HFF-Myc (cell line): ENCODE measurements at regions not wholly inside any gene's neighbourhood (a gene's known extent, or its start where the extent isn't known, plus 50 kb on each side); places are given as distances from the start of the nearest gene placed in this dataset.
"Not testable (repeated sequence)": the region's sequence is repeated elsewhere in the genome, so short reads cannot be mapped to it uniquely, and the experiment has no call there.

ENCODE experiments used
- DNase-seq: peaks from one replicate; pipeline ENCODE4 v3.0.0-alpha.2; 2011; ENCODE audit warnings: low read depth; ENCODE audit errors: extremely low read depth
- H3K4me3 ChIP-seq: replicated peaks from 2 replicates; pipeline ENCODE4 v1.5.1; 2011; ENCODE audit warnings: low read depth, mild to moderate bottlenecking, control low read depth, low read length
- TF ChIP-seq, protein P1 (sequence below): IDR thresholded peaks from 2 replicates; pipeline ENCODE4 v1.5.1; 2012; ENCODE audit warnings: mild to moderate bottlenecking, low read depth, low read length, control low read depth; ENCODE audit errors: missing control alignments

DNA sequence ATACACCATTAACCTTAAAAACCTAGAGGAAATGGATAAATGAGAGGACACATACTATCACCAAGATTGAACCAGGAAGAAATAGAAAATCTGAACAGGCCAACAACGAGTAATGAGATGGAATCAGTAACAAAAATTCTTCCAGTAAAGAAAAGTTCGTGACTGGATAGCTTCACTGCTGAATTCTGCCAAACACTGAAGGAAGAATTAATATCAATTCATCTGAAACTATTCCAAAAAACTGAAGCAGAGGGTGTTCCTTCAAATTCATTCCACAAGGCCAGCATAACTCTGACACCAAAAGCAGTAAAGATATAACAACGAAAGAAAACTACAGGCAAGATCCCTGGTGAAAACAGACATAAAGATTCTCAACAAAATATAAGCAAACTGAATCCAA, 195.8 kb upstream of the GPR149 start:
- no peak overlapping the region for H3K4me3 ChIP-seq
- TF ChIP-seq, protein P1, sequence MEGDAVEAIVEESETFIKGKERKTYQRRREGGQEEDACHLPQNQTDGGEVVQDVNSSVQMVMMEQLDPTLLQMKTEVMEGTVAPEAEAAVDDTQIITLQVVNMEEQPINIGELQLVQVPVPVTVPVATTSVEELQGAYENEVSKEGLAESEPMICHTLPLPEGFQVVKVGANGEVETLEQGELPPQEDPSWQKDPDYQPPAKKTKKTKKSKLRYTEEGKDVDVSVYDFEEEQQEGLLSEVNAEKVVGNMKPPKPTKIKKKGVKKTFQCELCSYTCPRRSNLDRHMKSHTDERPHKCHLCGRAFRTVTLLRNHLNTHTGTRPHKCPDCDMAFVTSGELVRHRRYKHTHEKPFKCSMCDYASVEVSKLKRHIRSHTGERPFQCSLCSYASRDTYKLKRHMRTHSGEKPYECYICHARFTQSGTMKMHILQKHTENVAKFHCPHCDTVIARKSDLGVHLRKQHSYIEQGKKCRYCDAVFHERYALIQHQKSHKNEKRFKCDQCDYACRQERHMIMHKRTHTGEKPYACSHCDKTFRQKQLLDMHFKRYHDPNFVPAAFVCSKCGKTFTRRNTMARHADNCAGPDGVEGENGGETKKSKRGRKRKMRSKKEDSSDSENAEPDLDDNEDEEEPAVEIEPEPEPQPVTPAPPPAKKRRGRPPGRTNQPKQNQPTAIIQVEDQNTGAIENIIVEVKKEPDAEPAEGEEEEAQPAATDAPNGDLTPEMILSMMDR, result no peak
- DNase-seq, result no peak

DNA sequence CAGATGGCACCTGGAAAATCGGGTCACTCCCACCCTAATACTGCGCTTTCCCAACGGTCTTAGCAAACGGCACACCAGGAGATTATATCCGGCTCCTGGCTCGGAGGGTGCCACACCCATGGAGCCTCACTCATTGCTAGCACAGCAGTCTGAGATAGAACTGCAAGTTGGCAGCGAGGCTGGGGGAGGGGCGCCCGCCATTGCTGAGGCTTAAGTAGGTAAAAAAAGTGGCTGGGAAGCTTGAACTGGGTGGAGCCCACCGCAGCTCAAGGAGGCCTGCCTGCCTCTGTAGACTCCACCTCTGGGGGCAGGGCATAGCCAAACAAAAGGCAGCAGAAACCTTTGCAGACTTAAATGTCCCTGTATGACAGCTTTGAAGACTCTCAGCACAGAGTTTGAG, 189.6 kb upstream of the GPR149 start:
- DNase-seq, H3K4me3 ChIP-seq: not testable (repeated sequence)

DNA sequence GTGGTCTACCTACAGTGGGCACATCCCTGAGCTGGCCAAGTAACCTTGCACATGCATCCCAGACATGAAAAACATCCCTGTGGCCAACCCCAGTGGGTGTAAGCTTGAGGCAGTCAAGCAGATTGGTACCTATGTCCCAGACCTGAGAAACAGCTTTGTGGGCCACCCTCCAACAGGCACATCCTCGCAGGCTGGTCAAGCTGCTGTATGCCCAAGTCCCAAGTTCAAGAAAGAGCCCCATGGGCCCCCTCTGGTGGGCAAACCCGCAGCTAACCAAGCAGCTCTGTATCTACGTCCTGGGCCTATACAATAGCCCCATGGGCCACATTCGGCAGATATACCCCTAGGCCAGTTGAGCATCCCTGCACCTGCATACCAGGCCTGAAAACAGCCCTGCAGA, 186.3 kb upstream of the GPR149 start:
- TF ChIP-seq, protein P1, result no peak
- no peak overlapping the region for H3K4me3 ChIP-seq
- no peak for DNase-seq

DNA sequence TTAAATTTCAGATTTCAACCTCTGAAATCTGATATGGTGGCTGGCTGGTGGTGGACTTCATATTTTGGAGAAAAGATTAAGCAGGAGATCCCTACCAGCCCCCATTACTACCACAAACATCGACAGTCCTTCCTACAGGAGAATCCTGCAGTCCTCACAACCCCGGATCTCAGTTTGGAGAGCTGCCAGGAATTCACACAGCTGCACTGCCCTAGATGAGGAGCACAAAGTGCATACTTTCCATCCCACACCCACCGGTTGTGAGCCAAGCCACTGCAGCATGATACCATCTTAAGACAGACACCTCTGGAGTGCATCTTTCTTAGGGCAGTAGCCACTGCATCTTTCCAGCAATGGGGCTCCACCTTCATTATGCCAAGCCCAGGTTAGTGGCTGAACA, 185.5 kb upstream of the GPR149 start:
- no peak overlapping the region for H3K4me3 ChIP-seq
- peak; percentile 5 for DNase-seq
- TF ChIP-seq, protein P1, result no peak

DNA sequence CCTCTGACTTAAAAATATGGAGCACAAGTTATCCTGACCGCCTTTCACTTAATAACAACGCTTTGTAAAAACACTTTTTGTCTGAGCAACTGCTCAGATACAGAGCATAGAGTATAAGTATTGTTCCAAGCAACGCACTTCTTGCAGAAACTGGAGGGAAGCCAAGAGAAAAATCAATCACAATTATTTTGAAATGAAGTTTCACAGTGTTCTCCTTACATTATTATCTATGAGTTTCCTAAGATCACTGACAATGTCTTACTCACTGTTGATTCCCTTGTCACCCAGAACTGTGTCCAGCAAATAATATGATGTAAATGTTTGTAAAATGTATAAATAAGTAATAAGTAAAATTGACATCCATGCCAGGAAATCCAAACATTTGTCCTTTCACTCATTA, 184.6 kb upstream of the GPR149 start:
- no peak for DNase-seq

GRCh38 chr3:154614078-154614477, 184.1 kb upstream of the GPR149 start:
- no peak for DNase-seq
- no peak overlapping the region for H3K4me3 ChIP-seq
- TF ChIP-seq, protein P1, result no peak

More for the DNA sequence above, 184.6 kb upstream of the GPR149 start:
- H3K4me3 ChIP-seq, result no peak overlapping the region
- TF ChIP-seq, protein P1, result no peak

DNA sequence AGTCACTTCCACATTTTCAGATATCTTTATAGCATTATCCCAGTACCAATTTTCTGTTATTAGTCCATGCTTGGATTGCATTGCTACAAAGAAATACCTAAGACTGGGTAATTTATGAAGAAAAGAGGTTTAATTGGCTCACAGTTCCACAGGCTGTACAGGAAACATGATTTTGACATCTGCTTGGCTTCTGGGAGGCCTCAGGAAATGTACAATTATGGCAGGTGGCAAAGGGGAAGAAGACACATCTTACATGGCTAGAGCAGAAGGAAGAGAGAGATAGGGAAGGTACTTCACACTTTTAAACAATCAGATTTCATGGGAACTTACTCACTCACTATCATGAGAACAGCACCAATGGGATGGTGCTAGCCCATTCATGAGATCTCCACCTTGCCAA, 172.3 kb upstream of the GPR149 start:
- TF ChIP-seq, protein P1, result no peak
- DNase-seq, result no peak
- H3K4me3 ChIP-seq, result no peak overlapping the region

- TF ChIP-seq, protein P1, result no peak
- H3K4me3 ChIP-seq, result no peak overlapping the region
- DNase-seq, result no peak
Observed at GRCh38 chr3:154598166-154598565, 168.2 kb upstream of the GPR149 start.
